ENCODE measurements at regions not wholly inside any gene's neighbourhood (a gene's known extent, or its start where the extent isn't known, plus 50 kb on each side); places are given as distances from the start of the nearest gene placed in this dataset.
"Not testable (repeated sequence)": the region's sequence is repeated elsewhere in the genome, so short reads cannot be mapped to it uniquely, and the experiment has no call there.

- no peak for DNase-seq
Measured at GRCh38 chr5:42309865-42310264, 113.4 kb upstream of the GHR start.

GRCh38 chr5:42315214-42315613 lies 108.0 kb upstream of the GHR start:
- no peak for TF ChIP-seq POLR2A (IDR thresholded peaks at IDR 0.05; ENCODE audit: low read length)
- no peak for TF ChIP-seq GATA1 (IDR thresholded peaks at IDR 0.05; ENCODE audit: low read depth, low read length)

More at GRCh38 chr5:42309865-42310264, 113.4 kb upstream of the GHR start:
- TF ChIP-seq GATA1 (IDR thresholded peaks at IDR 0.05; ENCODE audit: low read depth, low read length) (no peak), POLR2A (IDR thresholded peaks at IDR 0.05; ENCODE audit: low read length) (no peak)

GRCh38 chr5:42317575-42317974 lies 105.7 kb upstream of the GHR start:
- no peak for DNase-seq
- no peak for TF ChIP-seq POLR2A (IDR thresholded peaks at IDR 0.05; ENCODE audit: low read length)
- no peak for TF ChIP-seq GATA1 (IDR thresholded peaks at IDR 0.05; ENCODE audit: low read depth, low read length)

More at GRCh38 chr5:42315214-42315613, 108.0 kb upstream of the GHR start:
- no peak for DNase-seq

- DNase-seq = not testable (repeated sequence)
Measured at GRCh38 chr5:42319546-42319945, 103.7 kb upstream of the GHR start.

- no peak for DNase-seq
- TF ChIP-seq POLR2A (IDR thresholded peaks at IDR 0.05; ENCODE audit: low read length) = no peak
- TF ChIP-seq GATA1 (IDR thresholded peaks at IDR 0.05; ENCODE audit: low read depth, low read length) = no peak
Measured at GRCh38 chr5:42321785-42322184, 101.5 kb upstream of the GHR start.

GRCh38 chr5:42337143-42337542 lies 86.1 kb upstream of the GHR start:
- TF ChIP-seq GATA1 (IDR thresholded peaks at IDR 0.05; ENCODE audit: low read depth, low read length) (no peak), POLR2A (IDR thresholded peaks at IDR 0.05; ENCODE audit: low read length) (no peak)
- DNase-seq = no peak

- DNase-seq = no peak
- no peak for TF ChIP-seq GATA1 (IDR thresholded peaks at IDR 0.05; ENCODE audit: low read depth, low read length)
- no peak for TF ChIP-seq POLR2A (IDR thresholded peaks at IDR 0.05; ENCODE audit: low read length)
Measured at GRCh38 chr5:42337607-42338006, 85.6 kb upstream of the GHR start.

GRCh38 chr5:42338136-42338535 lies 85.1 kb upstream of the GHR start:
- TF ChIP-seq GATA1 (IDR thresholded peaks at IDR 0.05; ENCODE audit: low read depth, low read length) (no peak), POLR2A (IDR thresholded peaks at IDR 0.05; ENCODE audit: low read length) (no peak)
- no peak for DNase-seq

- DNase-seq = no peak
- TF ChIP-seq GATA1 (IDR thresholded peaks at IDR 0.05; ENCODE audit: low read depth, low read length) (no peak), POLR2A (IDR thresholded peaks at IDR 0.05; ENCODE audit: low read length) (no peak)
Measured at GRCh38 chr5:42349163-42349562, 74.1 kb upstream of the GHR start.

GRCh38 chr5:42351956-42352355 lies 71.3 kb upstream of the GHR start:
- TF ChIP-seq POLR2A (IDR thresholded peaks at IDR 0.05; ENCODE audit: low read length) (no peak), GATA1 (IDR thresholded peaks at IDR 0.05; ENCODE audit: low read depth, low read length) (no peak)
- no peak for DNase-seq

- DNase-seq = no peak
- no peak for TF ChIP-seq GATA1 (IDR thresholded peaks at IDR 0.05; ENCODE audit: low read depth, low read length)
Measured at GRCh38 chr5:42360056-42360455, 63.2 kb upstream of the GHR start.

GRCh38 chr5:42360616-42361314 lies 62.5 kb upstream of the GHR start:
- TF ChIP-seq GATA1 (IDR thresholded peaks at IDR 0.05; ENCODE audit: low read depth, low read length) (no peak), POLR2A (IDR thresholded peaks at IDR 0.05; ENCODE audit: low read length) (no peak)
- DNase-seq = no peak

GRCh38 chr5:42361315-42361688 lies 61.9 kb upstream of the GHR start:
- TF ChIP-seq POLR2A (IDR thresholded peaks at IDR 0.05; ENCODE audit: low read length) (no peak), GATA1 (IDR thresholded peaks at IDR 0.05; ENCODE audit: low read depth, low read length) (no peak)
- no peak for DNase-seq

GRCh38 chr5:42366051-42366450 lies 57.2 kb upstream of the GHR start:
- DNase-seq = no peak
- no peak for TF ChIP-seq POLR2A (IDR thresholded peaks at IDR 0.05; ENCODE audit: low read length)
- no peak for TF ChIP-seq GATA1 (IDR thresholded peaks at IDR 0.05; ENCODE audit: low read depth, low read length)
